Liver (tissue), 8 donors: ENCODE measurements at regions not wholly inside any gene's neighbourhood (a gene's known extent, or its start where the extent isn't known, plus 50 kb on each side); places are given as distances from the start of the nearest gene placed in this dataset.

Experiments
- DNase-seq: peaks from one replicate; pipeline ENCODE4 v3.0.0-alpha.2; 2017; ENCODE audit warnings: low spot score
- H3K27ac ChIP-seq, 2 donors: one replicate each; pipeline ENCODE4 v1.7.0; 2013; ENCODE audit warnings: inconsistent platforms in 2 of 2, low read length in 2 of 2, control low read depth in 1 of 2, low read depth in 1 of 2, mild to moderate bottlenecking in 1 of 2
- H3K27me3 ChIP-seq, 4 donors: one replicate each; pipeline versions ENCODE4 v1.6.1 to v1.7.0; 2013; ENCODE audit warnings: low read length in 3 of 4, inconsistent platforms in 1 of 4, mild to moderate bottlenecking in 1 of 4, moderate library complexity in 1 of 4; ENCODE audit not compliant: control insufficient read depth in 4 of 4, insufficient read depth in 4 of 4
- H3K36me3 ChIP-seq, 4 donors: one replicate each; pipeline versions ENCODE4 v1.6.1 to v1.7.0; 2013; ENCODE audit warnings: low read length in 3 of 4, mild to moderate bottlenecking in 3 of 4, low read depth in 1 of 4, moderate library complexity in 1 of 4; ENCODE audit not compliant: control insufficient read depth in 4 of 4, insufficient read depth in 3 of 4
- H3K4me1 ChIP-seq, 4 donors: one replicate each; pipeline versions ENCODE4 v1.6.1 to v1.7.0; 2013; ENCODE audit warnings: low read length in 3 of 4, mild to moderate bottlenecking in 3 of 4, moderate library complexity in 1 of 4; ENCODE audit not compliant: control insufficient read depth in 4 of 4, insufficient read depth in 4 of 4
- H3K4me3 ChIP-seq, 3 donors: one replicate each; pipeline versions ENCODE4 v1.6.1 to v1.7.0; 2013; ENCODE audit warnings: low read length in 3 of 3, control low read depth in 1 of 3, low read depth in 1 of 3, mild to moderate bottlenecking in 1 of 3
- H3K9ac ChIP-seq, 2 donors: one replicate each; pipeline ENCODE4 v1.7.0; 2013; ENCODE audit warnings: low read length in 2 of 2, mild to moderate bottlenecking in 2 of 2, moderate library complexity in 2 of 2, control low read depth in 1 of 2, low read depth in 1 of 2
- H3K9me3 ChIP-seq, 4 donors: one replicate each; pipeline versions ENCODE4 v1.6.1 to v1.7.0; 2013; ENCODE audit warnings: low read length in 3 of 4; ENCODE audit not compliant: control insufficient read depth in 4 of 4
- CTCF ChIP-seq: fragments of 150-350 bp; IDR thresholded peaks from 2 replicates; pipeline ENCODE4 v1.5.1; 2017; ENCODE audit warnings: improper control_type of control experiment, low read depth, low read length; ENCODE audit not compliant: missing input control
- FOXA1 ChIP-seq: IDR thresholded peaks from 2 replicates; pipeline ENCODE4 v1.6.1; 2016; ENCODE audit warnings: antibody characterized with exemption
- HNF4A ChIP-seq, 2 donors: conservative IDR thresholded peaks; 2 replicates each; pipeline ENCODE4 v1.6.1; 2016; ENCODE audit warnings: antibody characterized with exemption in 2 of 2, mild to moderate bottlenecking in 2 of 2
- NR2F2 ChIP-seq: IDR thresholded peaks from 2 replicates; pipeline ENCODE4 v1.6.1; 2016; ENCODE audit warnings: antibody characterized with exemption
- RAD21 ChIP-seq, 2 donors: IDR thresholded peaks; 2 replicates each; pipeline ENCODE4 v1.6.1; 2016; ENCODE audit warnings: antibody characterized with exemption in 2 of 2, mild to moderate bottlenecking in 2 of 2
- RXRA ChIP-seq, 2 donors: IDR thresholded peaks; 2 replicates each; pipeline ENCODE4 v1.6.1; 2017 to 2018; ENCODE audit warnings: antibody characterized with exemption in 2 of 2, mild to moderate bottlenecking in 1 of 2
- SP1 ChIP-seq: IDR thresholded peaks from 2 replicates; pipeline ENCODE4 v1.6.1; 2018; ENCODE audit warnings: antibody characterized with exemption, mild to moderate bottlenecking
- YY1 ChIP-seq: IDR thresholded peaks from 2 replicates; pipeline ENCODE4 v1.6.1; 2016; ENCODE audit warnings: antibody characterized with exemption, mild to moderate bottlenecking
- ZBTB33 ChIP-seq: IDR thresholded peaks from 2 replicates; pipeline ENCODE4 v1.6.1; 2016; ENCODE audit warnings: antibody characterized with exemption
- whole genome bisulfite sequencing: extraction: QIAGEN DNeasy Blood & Tissue Kit; methylation state at CpG from one replicate; pipeline ENCODE4 v1.1.7; 2013; 5-methylcytosine and 5-hydroxymethylcytosine counted together
- TF ChIP-seq, protein P1 (sequence below): IDR thresholded peaks from 2 replicates; pipeline ENCODE4 v1.6.1; 2016; ENCODE audit warnings: antibody characterized with exemption, mild to moderate bottlenecking
- TF ChIP-seq, protein P2 (sequence below): IDR thresholded peaks from 2 replicates; pipeline ENCODE4 v1.6.1; 2016; ENCODE audit warnings: antibody characterized with exemption
- TF ChIP-seq, protein P3 (sequence below): IDR thresholded peaks from 2 replicates; pipeline ENCODE4 v1.6.1; 2016; ENCODE audit warnings: antibody characterized with exemption
- donor health status: healthy.
- donor health status: healthy.
- donor health status: healthy.
- donor health status: healthy.
- donor health status: healthy.

DNA sequence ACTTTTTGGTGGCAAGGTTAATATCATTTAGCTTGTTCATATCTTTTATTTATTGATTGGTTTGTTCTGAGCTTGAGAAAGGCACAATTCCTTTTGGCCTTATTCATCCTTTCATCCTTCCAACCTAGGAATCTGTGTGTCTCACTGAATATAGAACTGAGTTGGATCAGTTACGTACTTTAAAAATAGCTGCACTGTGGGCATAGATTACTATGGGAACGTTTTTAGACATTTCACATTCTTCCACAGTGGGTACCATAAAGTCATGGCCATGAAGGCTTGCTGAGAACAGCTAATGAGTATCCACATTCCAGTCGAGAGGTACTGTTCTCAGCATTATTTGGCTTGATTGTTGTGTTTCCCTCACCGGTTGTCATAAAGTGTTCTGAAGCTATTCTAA, 217.0 kb upstream of the DKK2 start (continued):
- TF ChIP-seq, protein P1, sequence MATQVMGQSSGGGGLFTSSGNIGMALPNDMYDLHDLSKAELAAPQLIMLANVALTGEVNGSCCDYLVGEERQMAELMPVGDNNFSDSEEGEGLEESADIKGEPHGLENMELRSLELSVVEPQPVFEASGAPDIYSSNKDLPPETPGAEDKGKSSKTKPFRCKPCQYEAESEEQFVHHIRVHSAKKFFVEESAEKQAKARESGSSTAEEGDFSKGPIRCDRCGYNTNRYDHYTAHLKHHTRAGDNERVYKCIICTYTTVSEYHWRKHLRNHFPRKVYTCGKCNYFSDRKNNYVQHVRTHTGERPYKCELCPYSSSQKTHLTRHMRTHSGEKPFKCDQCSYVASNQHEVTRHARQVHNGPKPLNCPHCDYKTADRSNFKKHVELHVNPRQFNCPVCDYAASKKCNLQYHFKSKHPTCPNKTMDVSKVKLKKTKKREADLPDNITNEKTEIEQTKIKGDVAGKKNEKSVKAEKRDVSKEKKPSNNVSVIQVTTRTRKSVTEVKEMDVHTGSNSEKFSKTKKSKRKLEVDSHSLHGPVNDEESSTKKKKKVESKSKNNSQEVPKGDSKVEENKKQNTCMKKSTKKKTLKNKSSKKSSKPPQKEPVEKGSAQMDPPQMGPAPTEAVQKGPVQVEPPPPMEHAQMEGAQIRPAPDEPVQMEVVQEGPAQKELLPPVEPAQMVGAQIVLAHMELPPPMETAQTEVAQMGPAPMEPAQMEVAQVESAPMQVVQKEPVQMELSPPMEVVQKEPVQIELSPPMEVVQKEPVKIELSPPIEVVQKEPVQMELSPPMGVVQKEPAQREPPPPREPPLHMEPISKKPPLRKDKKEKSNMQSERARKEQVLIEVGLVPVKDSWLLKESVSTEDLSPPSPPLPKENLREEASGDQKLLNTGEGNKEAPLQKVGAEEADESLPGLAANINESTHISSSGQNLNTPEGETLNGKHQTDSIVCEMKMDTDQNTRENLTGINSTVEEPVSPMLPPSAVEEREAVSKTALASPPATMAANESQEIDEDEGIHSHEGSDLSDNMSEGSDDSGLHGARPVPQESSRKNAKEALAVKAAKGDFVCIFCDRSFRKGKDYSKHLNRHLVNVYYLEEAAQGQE: no peak
- no peak for TF ChIP-seq NR2F2
- no peak for TF ChIP-seq RXRA (IDR thresholded peaks at IDR 0.05)
- TF ChIP-seq, protein P2, sequence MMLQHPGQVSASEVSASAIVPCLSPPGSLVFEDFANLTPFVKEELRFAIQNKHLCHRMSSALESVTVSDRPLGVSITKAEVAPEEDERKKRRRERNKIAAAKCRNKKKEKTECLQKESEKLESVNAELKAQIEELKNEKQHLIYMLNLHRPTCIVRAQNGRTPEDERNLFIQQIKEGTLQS: no peak
- TF ChIP-seq FOXA1: no peak

DNA sequence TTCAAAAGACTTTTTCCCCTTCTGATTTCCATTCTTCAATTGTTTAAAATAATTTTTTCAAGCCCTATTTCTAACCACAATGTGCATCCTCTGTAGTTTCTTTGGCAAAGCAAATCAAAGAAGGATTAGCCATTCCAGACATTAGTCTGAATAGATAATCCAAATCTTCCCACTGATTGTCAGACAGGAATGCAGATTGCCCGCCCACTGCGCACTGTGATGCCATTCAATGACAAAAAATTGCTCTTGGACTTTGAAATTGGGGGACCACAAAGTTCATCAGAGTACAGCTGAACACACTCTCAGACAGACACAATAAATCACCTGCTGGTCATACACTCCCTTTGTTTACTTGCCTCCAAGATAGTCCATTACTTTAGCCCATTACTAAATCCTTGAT, 216.5 kb upstream of the DKK2 start:
- no peak overlapping the region for H3K4me3 ChIP-seq
- no peaks in the 10 kb centered on the region for H3K36me3 ChIP-seq
- DNase-seq: no peak
- no peaks in the 10 kb centered on the region for H3K9me3 ChIP-seq
- H3K27ac ChIP-seq: no peak overlapping the region
- TF ChIP-seq RAD21 (IDR thresholded peaks at IDR 0.05) (no peak), SP1 (no peak), HNF4A (conservative IDR thresholded peaks at IDR 0.05) (no peak), NR2F2 (no peak), RXRA (IDR thresholded peaks at IDR 0.05) (no peak), YY1 (no peak)
- TF ChIP-seq, protein P1: no peak
- TF ChIP-seq, protein P3, sequence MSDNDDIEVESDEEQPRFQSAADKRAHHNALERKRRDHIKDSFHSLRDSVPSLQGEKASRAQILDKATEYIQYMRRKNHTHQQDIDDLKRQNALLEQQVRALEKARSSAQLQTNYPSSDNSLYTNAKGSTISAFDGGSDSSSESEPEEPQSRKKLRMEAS: no peak
- TF ChIP-seq, protein P2: no peak
- H3K4me1 ChIP-seq: no peaks in the 10 kb centered on the region
- no peaks in the 10 kb centered on the region for H3K27me3 ChIP-seq
- WGBS: 87% methylated on average over 2 of the region's 2 CpGs
- H3K9ac ChIP-seq: no peak overlapping the region

- no peak overlapping the region for H3K27ac ChIP-seq
- H3K9me3 ChIP-seq: no peaks in the 10 kb centered on the region
- 64% methylated on average over 3 of the region's 3 CpGs for WGBS
- TF ChIP-seq CTCF (no peak), RAD21 (IDR thresholded peaks at IDR 0.05) (no peak), ZBTB33 (no peak)
- H3K4me3 ChIP-seq: no peak overlapping the region
- no peak overlapping the region for H3K9ac ChIP-seq
- no peaks in the 10 kb centered on the region for H3K4me1 ChIP-seq
- no peaks in the 10 kb centered on the region for H3K27me3 ChIP-seq
- no peaks in the 10 kb centered on the region for H3K36me3 ChIP-seq
- DNase-seq: no peak
These were observed 212.5 kb upstream of the DKK2 start for GRCh38 chr4:107248571-107248970.
